Gastroesophageal sphincter (tissue), 4 donors: ENCODE measurements at regions not wholly inside any gene's neighbourhood (a gene's known extent, or its start where the extent isn't known, plus 50 kb on each side); places are given as distances from the start of the nearest gene placed in this dataset.

Experiments used
- ATAC-seq: fragments of 150-250 bp; one replicate; pipeline ENCODE4 v1.9.1; 2016; ENCODE audit warnings: mild to moderate bottlenecking, moderate library complexity
- H3K27ac ChIP-seq, 4 donors: fragments of 200-600 bp; sonication (generic) in 3 of 4; 1 replicate in 3 of 4; 2 replicates in 1 of 4; pipeline ENCODE4 v1.5.1; 2016 to 2019
- H3K27me3 ChIP-seq: fragments of 200-600 bp; sonication (generic); one replicate; pipeline ENCODE4 v1.5.1; 2019
- H3K36me3 ChIP-seq, 2 donors: fragments of 200-600 bp; sonication (generic); one replicate each; pipeline ENCODE4 v1.5.1; 2019; ENCODE audit warnings: control low read depth in 1 of 2
- H3K4me1 ChIP-seq, 3 donors: fragments of 200-600 bp; sonication (generic); 1 replicate in 2 of 3; 2 replicates in 1 of 3; pipeline ENCODE4 v1.5.1; 2016 to 2019; ENCODE audit warnings: control low read depth in 2 of 3
- H3K4me3 ChIP-seq, 2 donors: fragments of 200-600 bp; sonication (generic); one replicate each; pipeline ENCODE4 v1.5.1; 2019; ENCODE audit warnings: mild to moderate bottlenecking in 1 of 2, moderate library complexity in 1 of 2
- H3K9me3 ChIP-seq, 3 donors: fragments of 200-600 bp; sonication (generic); one replicate each; pipeline ENCODE4 v1.5.1; 2017 to 2019; ENCODE audit warnings: control low read depth in 2 of 3
- CTCF ChIP-seq, 4 experiments: fragments of 200-600 bp in 2 of 4; fragments of 450-650 bp in 2 of 4; sonication (generic) in 1 of 4; IDR thresholded peaks; one replicate each; pipeline ENCODE4 v1.5.1; 2017 to 2019; ENCODE audit warnings: antibody characterized with exemption in 4 of 4, mild to moderate bottlenecking in 2 of 4, moderate library complexity in 2 of 4
- EP300 ChIP-seq: sonication (generic); formaldehyde crosslinking; IDR thresholded peaks from one replicate; pipeline ENCODE4 v1.6.1; 2017; ENCODE audit warnings: antibody characterized with exemption, mild to moderate bottlenecking
- POLR2A ChIP-seq, 2 donors: fragments of 450-650 bp; IDR thresholded peaks; one replicate each; pipeline ENCODE4 v1.6.1; 2017; ENCODE audit warnings: antibody characterized with exemption in 2 of 2, mild to moderate bottlenecking in 2 of 2, moderate library complexity in 1 of 2
- POLR2AphosphoS5 ChIP-seq: sonication (generic); formaldehyde crosslinking; IDR thresholded peaks from one replicate; pipeline ENCODE4 v1.6.1; 2017; ENCODE audit warnings: antibody characterized with exemption
- WGBS, 2 donors: methylation state at CpG; one replicate each; pipeline ENCODE4 v1.1.5; 2018; ENCODE audit warnings: low coverage in 1 of 2; 5-methylcytosine and 5-hydroxymethylcytosine counted together

- H3K4me1 ChIP-seq = no peaks in the 10 kb centered on the region
- H3K36me3 ChIP-seq = no peaks in the 10 kb centered on the region
- peaks cover 9% of the 10 kb centered on the region for H3K27me3 ChIP-seq
- TF ChIP-seq POLR2A (IDR thresholded peaks at IDR 0.05) = no peak
- TF ChIP-seq POLR2AphosphoS5 = no peak
- peak in 1 of 4 experiments; percentile 30 for TF ChIP-seq CTCF (IDR thresholded peaks at IDR 0.05)
- ATAC-seq = no peak
- no peak overlapping the region for H3K4me3 ChIP-seq
- H3K27ac ChIP-seq = no peak overlapping the region
- H3K9me3 ChIP-seq = no peaks in the 10 kb centered on the region
- WGBS, 2 donors = 7 to 48% methylated on average over 2 of the region's 2 CpGs
Measured at GRCh38 chr2:104412384-104412783, 441.5 kb upstream of the POU3F3 start.

GRCh38 chr2:104413890-104414289, 440.0 kb upstream of the POU3F3 start:
- Histone ChIP-seq H3K9me3 (no peaks in the 10 kb centered on the region), H3K27me3 (peaks cover 9% of the 10 kb centered on the region), H3K36me3 (no peaks in the 10 kb centered on the region), H3K27ac (no peak overlapping the region), H3K4me3 (no peak overlapping the region), H3K4me1 (no peaks in the 10 kb centered on the region)
- TF ChIP-seq EP300 = no peak
- TF ChIP-seq POLR2AphosphoS5 = no peak
- no peak for TF ChIP-seq POLR2A (IDR thresholded peaks at IDR 0.05)
- no peak for TF ChIP-seq CTCF (IDR thresholded peaks at IDR 0.05)
- 62 to 83% methylated on average over 3 to 8 of the region's 8 CpGs for WGBS, 2 donors
- ATAC-seq = no peak

- Histone ChIP-seq H3K27ac (no peak overlapping the region), H3K9me3 (no peaks in the 10 kb centered on the region), H3K27me3 (peaks cover 9% of the 10 kb centered on the region), H3K4me3 (no peak overlapping the region), H3K36me3 (no peaks in the 10 kb centered on the region), H3K4me1 (no peaks in the 10 kb centered on the region)
- no peak for ATAC-seq
- 65 to 73% methylated on average over 5 to 6 of the region's 6 CpGs for WGBS, 2 donors
- TF ChIP-seq POLR2A (IDR thresholded peaks at IDR 0.05) (no peak), CTCF (IDR thresholded peaks at IDR 0.05) (no peak), POLR2AphosphoS5 (no peak), EP300 (no peak)
Measured at GRCh38 chr2:104415284-104415683, 438.6 kb upstream of the POU3F3 start.

GRCh38 chr2:104416339-104417000, 437.4 kb upstream of the POU3F3 start:
- Histone ChIP-seq H3K27ac (no peak overlapping the region), H3K4me1 (no peaks in the 10 kb centered on the region), H3K36me3 (no peaks in the 10 kb centered on the region), H3K27me3 (peaks cover 9% of the 10 kb centered on the region), H3K4me3 (no peak overlapping the region), H3K9me3 (no peaks in the 10 kb centered on the region)
- TF ChIP-seq CTCF (IDR thresholded peaks at IDR 0.05) (no peak), POLR2AphosphoS5 (no peak), EP300 (no peak), POLR2A (IDR thresholded peaks at IDR 0.05) (no peak)
- ATAC-seq = no peak
- 67 to 73% methylated on average over 16 to 18 of the region's 18 CpGs for whole genome bisulfite sequencing, 2 donors

- H3K27me3 ChIP-seq = no peaks in the 10 kb centered on the region
- no peaks in the 10 kb centered on the region for H3K4me1 ChIP-seq
- TF ChIP-seq CTCF (IDR thresholded peaks at IDR 0.05) (no peak), EP300 (no peak), POLR2AphosphoS5 (no peak)
- 88% methylated on average over 2 of the region's 2 CpGs; no CpG with 5 or more reads in 1 of the 2 donors for WGBS, 2 donors
- no peaks in the 10 kb centered on the region for H3K36me3 ChIP-seq
- H3K27ac ChIP-seq = no peak overlapping the region
- no peaks in the 10 kb centered on the region for H3K9me3 ChIP-seq
- no peak for ATAC-seq
- no peak overlapping the region for H3K4me3 ChIP-seq
Measured at GRCh38 chr2:104420420-104420819, 433.5 kb upstream of the POU3F3 start.
